GM12878 (cell line): ENCODE measurements at regions not wholly inside any gene's neighbourhood (a gene's known extent, or its start where the extent isn't known, plus 50 kb on each side); places are given as distances from the start of the nearest gene placed in this dataset.

ENCODE experiments used
- BHLHE40 ChIP-seq, 2 experiments: fragments of 450-650 bp in 1 of 2; IDR thresholded peaks; 2 replicates each; pipeline ENCODE4 v1.6.1; 2011 to 2017; ENCODE audit warnings: low read depth in 2 of 2, borderline replicate concordance in 1 of 2, improper control_type of control experiment in 1 of 2, low read length in 1 of 2, mild to moderate bottlenecking in 1 of 2
- CTCF ChIP-seq, 3 experiments: IDR thresholded peaks in 2 of 3; conservative IDR thresholded peaks in 1 of 3; 2 replicates each; pipeline ENCODE4 v1.5.1; 2011; ENCODE audit warnings: low read depth in 3 of 3, low read length in 3 of 3, mild to moderate bottlenecking in 3 of 3, control low read depth in 2 of 3, moderate library complexity in 2 of 3, inconsistent platforms in 1 of 3, mixed read lengths in 1 of 3; ENCODE audit not compliant: control insufficient read depth in 2 of 3, insufficient read depth in 1 of 3; ENCODE audit errors: extremely low read depth in 1 of 3
- DPF2 ChIP-seq: fragments of 450-650 bp; IDR thresholded peaks from 2 replicates; pipeline ENCODE4 v1.6.1; 2017; ENCODE audit warnings: mild to moderate bottlenecking
- HDAC6 ChIP-seq: fragments of 200-600 bp; sonication (generic); IDR thresholded peaks from one replicate; pipeline ENCODE4 v1.8.0; 2017; ENCODE audit warnings: antibody characterized with exemption; ENCODE audit not compliant: unreplicated experiment
- POLR2A ChIP-seq: IDR thresholded peaks from 2 replicates; pipeline ENCODE4 v1.6.1; 2011; ENCODE audit warnings: low read depth, mild to moderate bottlenecking, low read length
- RAD21 ChIP-seq: IDR thresholded peaks from 2 replicates; pipeline ENCODE4 v1.6.1; 2011; ENCODE audit warnings: mild to moderate bottlenecking, low read depth, low read length, moderate library complexity; ENCODE audit not compliant: insufficient read depth
- TARDBP ChIP-seq: IDR thresholded peaks from 2 replicates; pipeline ENCODE4 v1.6.1; 2016; ENCODE audit warnings: borderline replicate concordance
- ZBTB4 ChIP-seq: fragments of 450-650 bp; formaldehyde crosslinking; IDR thresholded peaks from 2 replicates; pipeline ENCODE4 v1.4.0; 2022; ENCODE audit warnings: mild to moderate bottlenecking, moderate library complexity
- TF ChIP-seq, protein P1 (sequence below): IDR thresholded peaks from 2 replicates; pipeline ENCODE4 v1.6.1; 2011; ENCODE audit warnings: low read depth, low read length, improper control_type of control experiment, borderline replicate concordance
- TF ChIP-seq, protein P2 (sequence below): IDR thresholded peaks from 2 replicates; pipeline ENCODE4 v1.6.1; 2012; ENCODE audit warnings: mild to moderate bottlenecking, low read depth, low read length

DNA sequence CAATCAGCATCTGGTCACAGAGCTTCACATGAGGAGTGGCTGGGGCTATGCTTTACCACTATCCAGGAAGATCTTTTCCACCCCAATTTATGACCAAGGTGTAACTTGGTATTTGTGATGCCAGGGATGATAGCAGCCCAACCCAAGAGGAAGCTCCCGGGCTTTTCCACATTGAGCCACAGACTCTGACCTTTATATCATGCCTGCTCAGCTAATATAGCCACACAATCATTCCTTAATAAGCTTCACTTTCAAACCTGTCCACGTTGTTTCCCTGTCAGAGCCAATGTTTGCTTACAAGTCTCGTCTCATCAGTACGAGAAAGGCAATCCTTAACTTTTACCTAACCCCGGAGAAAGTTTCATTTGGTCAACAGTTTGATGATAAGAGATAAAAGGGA lies 330.9 kb downstream of the SHQ1 start:
- TF ChIP-seq CTCF (IDR thresholded peaks at IDR 0.05 in 2 of 3, conservative IDR thresholded peaks at IDR 0.05 in 1 of 3; ENCODE audit: control insufficient read depth in 2 of 3, extremely low read depth in 1 of 3, insufficient read depth in 1 of 3, low read depth in 3 of 3, low read length in 3 of 3): no peak
- TF ChIP-seq, protein P1, sequence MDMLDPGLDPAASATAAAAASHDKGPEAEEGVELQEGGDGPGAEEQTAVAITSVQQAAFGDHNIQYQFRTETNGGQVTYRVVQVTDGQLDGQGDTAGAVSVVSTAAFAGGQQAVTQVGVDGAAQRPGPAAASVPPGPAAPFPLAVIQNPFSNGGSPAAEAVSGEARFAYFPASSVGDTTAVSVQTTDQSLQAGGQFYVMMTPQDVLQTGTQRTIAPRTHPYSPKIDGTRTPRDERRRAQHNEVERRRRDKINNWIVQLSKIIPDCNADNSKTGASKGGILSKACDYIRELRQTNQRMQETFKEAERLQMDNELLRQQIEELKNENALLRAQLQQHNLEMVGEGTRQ: no peak
- no peak for TF ChIP-seq POLR2A
- no peak for TF ChIP-seq ZBTB4 (CRISPR knock-in tag)
- TF ChIP-seq RAD21: no peak
- no peak for TF ChIP-seq DPF2
- TF ChIP-seq, protein P2, sequence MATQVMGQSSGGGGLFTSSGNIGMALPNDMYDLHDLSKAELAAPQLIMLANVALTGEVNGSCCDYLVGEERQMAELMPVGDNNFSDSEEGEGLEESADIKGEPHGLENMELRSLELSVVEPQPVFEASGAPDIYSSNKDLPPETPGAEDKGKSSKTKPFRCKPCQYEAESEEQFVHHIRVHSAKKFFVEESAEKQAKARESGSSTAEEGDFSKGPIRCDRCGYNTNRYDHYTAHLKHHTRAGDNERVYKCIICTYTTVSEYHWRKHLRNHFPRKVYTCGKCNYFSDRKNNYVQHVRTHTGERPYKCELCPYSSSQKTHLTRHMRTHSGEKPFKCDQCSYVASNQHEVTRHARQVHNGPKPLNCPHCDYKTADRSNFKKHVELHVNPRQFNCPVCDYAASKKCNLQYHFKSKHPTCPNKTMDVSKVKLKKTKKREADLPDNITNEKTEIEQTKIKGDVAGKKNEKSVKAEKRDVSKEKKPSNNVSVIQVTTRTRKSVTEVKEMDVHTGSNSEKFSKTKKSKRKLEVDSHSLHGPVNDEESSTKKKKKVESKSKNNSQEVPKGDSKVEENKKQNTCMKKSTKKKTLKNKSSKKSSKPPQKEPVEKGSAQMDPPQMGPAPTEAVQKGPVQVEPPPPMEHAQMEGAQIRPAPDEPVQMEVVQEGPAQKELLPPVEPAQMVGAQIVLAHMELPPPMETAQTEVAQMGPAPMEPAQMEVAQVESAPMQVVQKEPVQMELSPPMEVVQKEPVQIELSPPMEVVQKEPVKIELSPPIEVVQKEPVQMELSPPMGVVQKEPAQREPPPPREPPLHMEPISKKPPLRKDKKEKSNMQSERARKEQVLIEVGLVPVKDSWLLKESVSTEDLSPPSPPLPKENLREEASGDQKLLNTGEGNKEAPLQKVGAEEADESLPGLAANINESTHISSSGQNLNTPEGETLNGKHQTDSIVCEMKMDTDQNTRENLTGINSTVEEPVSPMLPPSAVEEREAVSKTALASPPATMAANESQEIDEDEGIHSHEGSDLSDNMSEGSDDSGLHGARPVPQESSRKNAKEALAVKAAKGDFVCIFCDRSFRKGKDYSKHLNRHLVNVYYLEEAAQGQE: no peak
- TF ChIP-seq TARDBP: no peak
- no peak for TF ChIP-seq BHLHE40 (IDR thresholded peaks at IDR 0.05; ENCODE audit: borderline replicate concordance in 1 of 2, low read depth in 2 of 2, low read length in 1 of 2)
- no peak for TF ChIP-seq HDAC6
